ENCODE measurements at regions not wholly inside any gene's neighbourhood (a gene's known extent, or its start where the extent isn't known, plus 50 kb on each side); places are given as distances from the start of the nearest gene placed in this dataset.

GRCh38 chr5:97764700-97765099, 581.7 kb upstream of the RIOK2 start:
- DNase-seq (ENCODE audit: low spot score): no peak
- no peak overlapping the region for H3K27ac ChIP-seq (ENCODE audit: low read depth in 1 of 2, low read length in 2 of 2)
- no peak overlapping the region for H3K9ac ChIP-seq (ENCODE audit: low read depth in 1 of 2, low read length in 2 of 2)
- WGBS: 87% methylated on average over 3 of the region's 3 CpGs
- no peaks in the 10 kb centered on the region for H3K27me3 ChIP-seq (ENCODE audit: control insufficient read depth in 4 of 4, insufficient read depth in 4 of 4, low read length in 3 of 4)
- H3K4me1 ChIP-seq (ENCODE audit: control insufficient read depth in 4 of 4, insufficient read depth in 4 of 4, low read length in 3 of 4): peaks cover 0 to 1% (median 0%) of the 10 kb centered on the region in 4 donors
- no peaks in the 10 kb centered on the region for H3K9me3 ChIP-seq (ENCODE audit: control insufficient read depth in 4 of 4, low read length in 3 of 4)
- no peak overlapping the region for H3K4me3 ChIP-seq (ENCODE audit: low read depth in 1 of 3, low read length in 3 of 3)
- no peaks in the 10 kb centered on the region for H3K36me3 ChIP-seq (ENCODE audit: control insufficient read depth in 4 of 4, insufficient read depth in 3 of 4, low read depth in 1 of 4, low read length in 3 of 4)
- TF ChIP-seq RXRA (IDR thresholded peaks at IDR 0.05) (no peak), RAD21 (IDR thresholded peaks at IDR 0.05) (no peak), FOXA2 (IDR thresholded peaks at IDR 0.05) (no peak), NR2F2 (IDR thresholded peaks at IDR 0.05) (no peak), HNF4G (IDR thresholded peaks at IDR 0.05) (no peak), TAF1 (conservative IDR thresholded peaks at IDR 0.05) (no peak), HNF4A (conservative IDR thresholded peaks at IDR 0.05) (no peak), SP1 (IDR thresholded peaks at IDR 0.05) (no peak), JUND (IDR thresholded peaks at IDR 0.05) (no peak), EGR1 (IDR thresholded peaks at IDR 0.05; ENCODE audit: low read depth in 2 of 2) (no peak), FOXA1 (IDR thresholded peaks at IDR 0.05) (no peak), YY1 (IDR thresholded peaks at IDR 0.05) (no peak)
- TF ChIP-seq, protein P1, sequence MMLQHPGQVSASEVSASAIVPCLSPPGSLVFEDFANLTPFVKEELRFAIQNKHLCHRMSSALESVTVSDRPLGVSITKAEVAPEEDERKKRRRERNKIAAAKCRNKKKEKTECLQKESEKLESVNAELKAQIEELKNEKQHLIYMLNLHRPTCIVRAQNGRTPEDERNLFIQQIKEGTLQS (IDR thresholded peaks at IDR 0.05): no peak
- TF ChIP-seq, protein P2, sequence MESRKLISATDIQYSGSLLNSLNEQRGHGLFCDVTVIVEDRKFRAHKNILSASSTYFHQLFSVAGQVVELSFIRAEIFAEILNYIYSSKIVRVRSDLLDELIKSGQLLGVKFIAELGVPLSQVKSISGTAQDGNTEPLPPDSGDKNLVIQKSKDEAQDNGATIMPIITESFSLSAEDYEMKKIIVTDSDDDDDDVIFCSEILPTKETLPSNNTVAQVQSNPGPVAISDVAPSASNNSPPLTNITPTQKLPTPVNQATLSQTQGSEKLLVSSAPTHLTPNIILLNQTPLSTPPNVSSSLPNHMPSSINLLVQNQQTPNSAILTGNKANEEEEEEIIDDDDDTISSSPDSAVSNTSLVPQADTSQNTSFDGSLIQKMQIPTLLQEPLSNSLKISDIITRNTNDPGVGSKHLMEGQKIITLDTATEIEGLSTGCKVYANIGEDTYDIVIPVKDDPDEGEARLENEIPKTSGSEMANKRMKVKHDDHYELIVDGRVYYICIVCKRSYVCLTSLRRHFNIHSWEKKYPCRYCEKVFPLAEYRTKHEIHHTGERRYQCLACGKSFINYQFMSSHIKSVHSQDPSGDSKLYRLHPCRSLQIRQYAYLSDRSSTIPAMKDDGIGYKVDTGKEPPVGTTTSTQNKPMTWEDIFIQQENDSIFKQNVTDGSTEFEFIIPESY (IDR thresholded peaks at IDR 0.05): no peak
- TF ChIP-seq, protein P3, sequence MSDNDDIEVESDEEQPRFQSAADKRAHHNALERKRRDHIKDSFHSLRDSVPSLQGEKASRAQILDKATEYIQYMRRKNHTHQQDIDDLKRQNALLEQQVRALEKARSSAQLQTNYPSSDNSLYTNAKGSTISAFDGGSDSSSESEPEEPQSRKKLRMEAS (IDR thresholded peaks at IDR 0.05): no peak
- TF ChIP-seq, protein P4, sequence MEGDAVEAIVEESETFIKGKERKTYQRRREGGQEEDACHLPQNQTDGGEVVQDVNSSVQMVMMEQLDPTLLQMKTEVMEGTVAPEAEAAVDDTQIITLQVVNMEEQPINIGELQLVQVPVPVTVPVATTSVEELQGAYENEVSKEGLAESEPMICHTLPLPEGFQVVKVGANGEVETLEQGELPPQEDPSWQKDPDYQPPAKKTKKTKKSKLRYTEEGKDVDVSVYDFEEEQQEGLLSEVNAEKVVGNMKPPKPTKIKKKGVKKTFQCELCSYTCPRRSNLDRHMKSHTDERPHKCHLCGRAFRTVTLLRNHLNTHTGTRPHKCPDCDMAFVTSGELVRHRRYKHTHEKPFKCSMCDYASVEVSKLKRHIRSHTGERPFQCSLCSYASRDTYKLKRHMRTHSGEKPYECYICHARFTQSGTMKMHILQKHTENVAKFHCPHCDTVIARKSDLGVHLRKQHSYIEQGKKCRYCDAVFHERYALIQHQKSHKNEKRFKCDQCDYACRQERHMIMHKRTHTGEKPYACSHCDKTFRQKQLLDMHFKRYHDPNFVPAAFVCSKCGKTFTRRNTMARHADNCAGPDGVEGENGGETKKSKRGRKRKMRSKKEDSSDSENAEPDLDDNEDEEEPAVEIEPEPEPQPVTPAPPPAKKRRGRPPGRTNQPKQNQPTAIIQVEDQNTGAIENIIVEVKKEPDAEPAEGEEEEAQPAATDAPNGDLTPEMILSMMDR (IDR thresholded peaks at IDR 0.05; ENCODE audit: low read depth, low read length, missing input control): no peak
- TF ChIP-seq, protein P5, sequence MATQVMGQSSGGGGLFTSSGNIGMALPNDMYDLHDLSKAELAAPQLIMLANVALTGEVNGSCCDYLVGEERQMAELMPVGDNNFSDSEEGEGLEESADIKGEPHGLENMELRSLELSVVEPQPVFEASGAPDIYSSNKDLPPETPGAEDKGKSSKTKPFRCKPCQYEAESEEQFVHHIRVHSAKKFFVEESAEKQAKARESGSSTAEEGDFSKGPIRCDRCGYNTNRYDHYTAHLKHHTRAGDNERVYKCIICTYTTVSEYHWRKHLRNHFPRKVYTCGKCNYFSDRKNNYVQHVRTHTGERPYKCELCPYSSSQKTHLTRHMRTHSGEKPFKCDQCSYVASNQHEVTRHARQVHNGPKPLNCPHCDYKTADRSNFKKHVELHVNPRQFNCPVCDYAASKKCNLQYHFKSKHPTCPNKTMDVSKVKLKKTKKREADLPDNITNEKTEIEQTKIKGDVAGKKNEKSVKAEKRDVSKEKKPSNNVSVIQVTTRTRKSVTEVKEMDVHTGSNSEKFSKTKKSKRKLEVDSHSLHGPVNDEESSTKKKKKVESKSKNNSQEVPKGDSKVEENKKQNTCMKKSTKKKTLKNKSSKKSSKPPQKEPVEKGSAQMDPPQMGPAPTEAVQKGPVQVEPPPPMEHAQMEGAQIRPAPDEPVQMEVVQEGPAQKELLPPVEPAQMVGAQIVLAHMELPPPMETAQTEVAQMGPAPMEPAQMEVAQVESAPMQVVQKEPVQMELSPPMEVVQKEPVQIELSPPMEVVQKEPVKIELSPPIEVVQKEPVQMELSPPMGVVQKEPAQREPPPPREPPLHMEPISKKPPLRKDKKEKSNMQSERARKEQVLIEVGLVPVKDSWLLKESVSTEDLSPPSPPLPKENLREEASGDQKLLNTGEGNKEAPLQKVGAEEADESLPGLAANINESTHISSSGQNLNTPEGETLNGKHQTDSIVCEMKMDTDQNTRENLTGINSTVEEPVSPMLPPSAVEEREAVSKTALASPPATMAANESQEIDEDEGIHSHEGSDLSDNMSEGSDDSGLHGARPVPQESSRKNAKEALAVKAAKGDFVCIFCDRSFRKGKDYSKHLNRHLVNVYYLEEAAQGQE (IDR thresholded peaks at IDR 0.05): no peak

GRCh38 chr5:97778451-97778850, 595.4 kb upstream of the RIOK2 start:
- no peak overlapping the region for H3K9ac ChIP-seq (ENCODE audit: low read depth in 1 of 2, low read length in 2 of 2)

More at GRCh38 chr5:97778451-97778850, 595.4 kb upstream of the RIOK2 start:
- DNase-seq (ENCODE audit: low spot score): no peak
- Histone ChIP-seq H3K27me3 (ENCODE audit: control insufficient read depth in 4 of 4, insufficient read depth in 4 of 4, low read length in 3 of 4) (no peaks in the 10 kb centered on the region), H3K36me3 (ENCODE audit: control insufficient read depth in 4 of 4, insufficient read depth in 3 of 4, low read depth in 1 of 4, low read length in 3 of 4) (no peaks in the 10 kb centered on the region), H3K4me3 (ENCODE audit: low read depth in 1 of 3, low read length in 3 of 3) (no peak overlapping the region), H3K27ac (ENCODE audit: low read depth in 1 of 2, low read length in 2 of 2) (no peak overlapping the region), H3K4me1 (ENCODE audit: control insufficient read depth in 4 of 4, insufficient read depth in 4 of 4, low read length in 3 of 4) (no peaks in the 10 kb centered on the region), H3K9me3 (ENCODE audit: control insufficient read depth in 4 of 4, low read length in 3 of 4) (no peaks in the 10 kb centered on the region)
- TF ChIP-seq, protein P4 (IDR thresholded peaks at IDR 0.05; ENCODE audit: low read depth, low read length, missing input control): no peak
- TF ChIP-seq TAF1 (conservative IDR thresholded peaks at IDR 0.05): no peak
- no peak for TF ChIP-seq RXRA (IDR thresholded peaks at IDR 0.05)
- no peak for TF ChIP-seq YY1 (IDR thresholded peaks at IDR 0.05)
- no peak for TF ChIP-seq SP1 (IDR thresholded peaks at IDR 0.05)
- no peak for TF ChIP-seq FOXA1 (IDR thresholded peaks at IDR 0.05)
- no peak for TF ChIP-seq EGR1 (IDR thresholded peaks at IDR 0.05; ENCODE audit: low read depth in 2 of 2)
- TF ChIP-seq FOXA2 (IDR thresholded peaks at IDR 0.05): no peak
- TF ChIP-seq, protein P1 (IDR thresholded peaks at IDR 0.05): no peak
- TF ChIP-seq RAD21 (IDR thresholded peaks at IDR 0.05): no peak
- no peak for TF ChIP-seq HNF4A (conservative IDR thresholded peaks at IDR 0.05)
- 88% methylated on average over 2 of the region's 2 CpGs for WGBS

Data from liver (tissue), 8 donors.